WI38 (cell line): ENCODE measurements at regions not wholly inside any gene's neighbourhood (a gene's known extent, or its start where the extent isn't known, plus 50 kb on each side); places are given as distances from the start of the nearest gene placed in this dataset.

Experiments used
- H3K4me3 ChIP-seq: 2 replicates; pipeline ENCODE4 v1.5.1; 2011; ENCODE audit warnings: low read depth, mild to moderate bottlenecking, control low read depth, low read length
- CTCF ChIP-seq: IDR thresholded peaks from 2 replicates; pipeline ENCODE4 v1.5.1; 2012; ENCODE audit warnings: low read depth, mild to moderate bottlenecking, control low read depth, low read length

GRCh38 chr2:155703917-155704316 is 628.6 kb downstream of the NR4A2 start:
- no peak overlapping the region for H3K4me3 ChIP-seq
- TF ChIP-seq CTCF, result no peak

- no peak overlapping the region for H3K4me3 ChIP-seq
- no peak for TF ChIP-seq CTCF
These were observed 629.5 kb downstream of the NR4A2 start for GRCh38 chr2:155703048-155703447.

- no peak overlapping the region for H3K4me3 ChIP-seq
- no peak for TF ChIP-seq CTCF
These were observed 630.8 kb downstream of the NR4A2 start for GRCh38 chr2:155701721-155702120.

- no peak overlapping the region for H3K4me3 ChIP-seq
- TF ChIP-seq CTCF, result no peak
These were observed 636.0 kb downstream of the NR4A2 start for GRCh38 chr2:155696571-155696970.

GRCh38 chr2:155695505-155695904 is 637.0 kb downstream of the NR4A2 start:
- TF ChIP-seq CTCF, result no peak
- H3K4me3 ChIP-seq, result no peak overlapping the region

GRCh38 chr2:155692856-155693255 is 639.7 kb downstream of the NR4A2 start:
- TF ChIP-seq CTCF, result no peak
- H3K4me3 ChIP-seq, result no peak overlapping the region

GRCh38 chr2:155692106-155692505 is 640.4 kb downstream of the NR4A2 start:
- TF ChIP-seq CTCF, result no peak
- H3K4me3 ChIP-seq, result no peak overlapping the region

- TF ChIP-seq CTCF, result no peak
- H3K4me3 ChIP-seq, result no peak overlapping the region
These were observed 641.7 kb downstream of the NR4A2 start for GRCh38 chr2:155690785-155691184.
